ENCODE measurements at regions not wholly inside any gene's neighbourhood (a gene's known extent, or its start where the extent isn't known, plus 50 kb on each side); places are given as distances from the start of the nearest gene placed in this dataset.

DNA sequence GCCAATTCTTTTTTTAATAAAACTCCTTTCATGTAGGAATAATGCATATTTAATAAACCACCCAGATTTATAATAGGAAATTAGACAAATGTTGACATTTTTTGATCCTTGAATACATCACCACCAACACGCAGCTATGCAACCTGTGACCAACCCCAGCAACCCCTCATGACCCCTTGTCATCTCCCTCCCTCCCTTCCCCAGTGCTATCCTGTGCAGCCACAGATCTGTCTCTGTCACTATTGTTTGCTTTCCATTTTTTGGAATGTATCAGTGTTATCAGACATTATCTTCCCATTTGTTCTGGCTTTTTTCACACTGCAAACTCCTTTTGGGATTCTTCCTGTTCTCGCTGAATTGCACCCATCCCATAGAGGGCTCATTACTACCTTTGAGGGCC is 114.1 kb downstream of the VPREB1 start:
- no peak for DNase-seq (ENCODE audit: low read depth)
- TF ChIP-seq, protein P1, sequence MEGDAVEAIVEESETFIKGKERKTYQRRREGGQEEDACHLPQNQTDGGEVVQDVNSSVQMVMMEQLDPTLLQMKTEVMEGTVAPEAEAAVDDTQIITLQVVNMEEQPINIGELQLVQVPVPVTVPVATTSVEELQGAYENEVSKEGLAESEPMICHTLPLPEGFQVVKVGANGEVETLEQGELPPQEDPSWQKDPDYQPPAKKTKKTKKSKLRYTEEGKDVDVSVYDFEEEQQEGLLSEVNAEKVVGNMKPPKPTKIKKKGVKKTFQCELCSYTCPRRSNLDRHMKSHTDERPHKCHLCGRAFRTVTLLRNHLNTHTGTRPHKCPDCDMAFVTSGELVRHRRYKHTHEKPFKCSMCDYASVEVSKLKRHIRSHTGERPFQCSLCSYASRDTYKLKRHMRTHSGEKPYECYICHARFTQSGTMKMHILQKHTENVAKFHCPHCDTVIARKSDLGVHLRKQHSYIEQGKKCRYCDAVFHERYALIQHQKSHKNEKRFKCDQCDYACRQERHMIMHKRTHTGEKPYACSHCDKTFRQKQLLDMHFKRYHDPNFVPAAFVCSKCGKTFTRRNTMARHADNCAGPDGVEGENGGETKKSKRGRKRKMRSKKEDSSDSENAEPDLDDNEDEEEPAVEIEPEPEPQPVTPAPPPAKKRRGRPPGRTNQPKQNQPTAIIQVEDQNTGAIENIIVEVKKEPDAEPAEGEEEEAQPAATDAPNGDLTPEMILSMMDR (IDR thresholded peaks at IDR 0.05; ENCODE audit: insufficient read depth, low read depth, low read length, missing control alignments): no peak
- no peak overlapping the region for H3K4me3 ChIP-seq (ENCODE audit: low read depth, low read length)

DNA sequence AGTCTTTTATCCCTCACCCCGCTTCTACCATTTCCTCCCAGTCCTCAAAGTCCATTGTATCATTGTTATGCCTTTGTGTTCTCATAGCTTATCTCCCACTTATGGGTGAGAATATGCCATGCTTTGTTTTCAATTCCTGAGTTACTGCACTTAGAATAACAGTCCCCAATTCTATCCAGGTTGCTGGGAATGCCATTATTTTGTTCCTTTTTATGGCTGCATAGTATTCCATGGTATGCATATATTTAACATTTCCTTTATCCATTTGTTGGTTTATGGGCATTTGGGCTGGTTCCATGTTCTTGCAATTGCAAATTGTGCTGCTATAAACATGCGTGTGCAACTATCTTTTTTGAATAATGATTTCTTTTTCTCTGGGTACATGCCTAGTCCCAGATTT is 114.9 kb downstream of the VPREB1 start:
- no peak overlapping the region for H3K4me3 ChIP-seq (ENCODE audit: low read depth, low read length)
- TF ChIP-seq, protein P1 (IDR thresholded peaks at IDR 0.05; ENCODE audit: insufficient read depth, low read depth, low read length, missing control alignments): no peak
- DNase-seq (ENCODE audit: low read depth): no peak

DNA sequence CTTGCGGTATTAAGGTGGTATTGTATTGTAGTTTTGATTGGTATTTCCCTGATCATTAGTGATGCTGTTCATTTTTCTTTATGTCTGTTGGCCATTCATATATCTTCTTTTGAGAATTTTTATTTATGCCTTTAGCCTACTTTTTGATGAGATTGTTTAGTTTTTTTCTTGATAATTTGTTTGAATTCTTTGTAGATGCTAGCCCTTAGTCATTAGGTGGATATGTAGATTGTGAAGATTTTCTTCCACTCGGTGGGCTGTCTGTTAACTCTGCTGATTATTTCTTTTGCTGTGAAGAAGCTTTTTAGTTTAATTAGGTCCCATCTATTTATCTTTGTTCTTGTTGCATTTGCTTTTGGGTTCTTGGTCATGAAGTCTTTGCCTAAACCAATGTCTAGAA is 115.4 kb downstream of the VPREB1 start:
- TF ChIP-seq, protein P1 (IDR thresholded peaks at IDR 0.05; ENCODE audit: insufficient read depth, low read depth, low read length, missing control alignments): no peak
- H3K4me3 ChIP-seq (ENCODE audit: low read depth, low read length): no peak overlapping the region
- no peak for DNase-seq (ENCODE audit: low read depth)

DNA sequence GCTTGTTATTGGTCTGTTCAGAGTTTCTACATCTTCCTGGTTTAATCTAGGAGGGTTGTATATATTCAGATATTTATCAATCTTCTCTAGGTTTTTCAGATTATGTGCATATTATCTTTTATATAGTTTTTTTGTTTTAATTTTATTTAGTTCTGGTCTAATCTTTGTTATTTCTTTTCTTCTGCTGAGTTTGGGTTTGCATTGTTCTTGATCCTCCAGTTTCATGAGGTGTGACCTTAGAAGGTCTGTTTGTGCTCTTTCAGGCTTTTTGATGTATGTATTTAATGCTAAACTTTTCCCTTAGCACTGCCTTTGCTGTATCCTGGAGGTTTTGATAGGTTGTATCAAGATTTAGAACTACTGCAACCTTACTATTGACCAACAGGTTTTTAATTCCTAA is 117.7 kb downstream of the VPREB1 start:
- TF ChIP-seq, protein P1 (IDR thresholded peaks at IDR 0.05; ENCODE audit: insufficient read depth, low read depth, low read length, missing control alignments): no peak
- DNase-seq (ENCODE audit: low read depth): no peak
- H3K4me3 ChIP-seq (ENCODE audit: low read depth, low read length): no peak overlapping the region

DNA sequence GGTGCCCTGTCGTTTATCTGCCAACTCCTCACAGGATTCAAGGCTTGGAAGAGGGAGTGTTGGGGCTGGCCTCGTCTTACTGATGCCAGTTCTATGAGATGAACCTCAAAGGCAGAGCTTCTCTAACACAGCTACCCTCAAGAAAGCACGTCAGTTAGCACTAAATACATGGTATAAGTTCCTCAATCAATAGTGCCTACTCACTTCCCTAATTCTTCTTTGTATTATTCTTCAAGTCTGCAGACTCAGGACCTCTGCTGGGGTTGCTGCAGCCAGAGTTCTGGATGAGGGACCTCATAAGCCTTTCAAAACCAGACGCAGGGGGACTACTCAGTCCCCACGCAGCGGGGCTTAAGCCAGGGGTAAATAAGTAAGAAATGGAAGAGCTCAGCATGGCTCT is 118.3 kb downstream of the VPREB1 start:
- TF ChIP-seq, protein P1 (IDR thresholded peaks at IDR 0.05; ENCODE audit: insufficient read depth, low read depth, low read length, missing control alignments): no peak
- H3K4me3 ChIP-seq (ENCODE audit: low read depth, low read length): no peak overlapping the region
- DNase-seq (ENCODE audit: low read depth): no peak

DNA sequence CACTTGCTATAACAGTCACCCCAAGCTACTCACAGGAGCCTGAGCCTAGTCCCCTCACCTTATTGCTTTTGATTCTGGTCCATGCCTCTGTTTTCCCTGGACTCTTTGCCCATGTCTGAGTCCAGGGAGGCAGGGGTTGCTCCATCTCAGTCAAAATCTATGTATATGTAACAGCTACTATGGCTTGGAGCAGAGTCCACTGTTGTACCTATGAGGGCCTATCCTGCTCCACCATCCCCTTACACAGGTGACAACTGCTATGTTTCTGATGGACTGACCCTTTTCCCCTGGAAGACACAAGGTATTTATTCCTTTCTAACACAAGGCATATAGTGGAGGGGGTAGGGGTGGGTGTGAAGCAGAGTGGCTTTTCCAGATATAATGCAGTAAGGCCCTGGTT is 119.6 kb downstream of the VPREB1 start:
- DNase-seq (ENCODE audit: low read depth): no peak
- H3K4me3 ChIP-seq (ENCODE audit: low read depth, low read length): no peak overlapping the region
- TF ChIP-seq, protein P1 (IDR thresholded peaks at IDR 0.05; ENCODE audit: insufficient read depth, low read depth, low read length, missing control alignments): no peak

DNA sequence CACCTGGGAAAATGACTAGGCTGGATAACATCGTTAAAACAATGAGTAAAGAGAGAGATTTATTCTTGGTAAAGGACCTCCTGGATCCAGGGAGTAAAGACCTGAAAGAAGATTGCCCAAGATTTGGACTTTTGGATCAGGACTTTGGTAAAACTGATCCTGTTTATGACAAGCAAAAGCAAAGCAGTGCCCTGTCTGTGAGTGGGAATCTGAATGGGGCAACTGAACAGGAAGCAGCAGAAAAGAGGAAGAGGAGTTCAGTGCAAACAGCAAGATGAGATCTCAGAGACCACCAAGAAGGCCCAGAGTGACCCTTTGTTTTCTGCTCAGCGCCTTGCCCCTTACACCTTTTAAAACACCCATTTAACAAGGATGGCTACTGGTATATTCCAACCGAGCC is 122.0 kb downstream of the VPREB1 start:
- H3K4me3 ChIP-seq (ENCODE audit: low read depth, low read length): no peak overlapping the region
- TF ChIP-seq, protein P1 (IDR thresholded peaks at IDR 0.05; ENCODE audit: insufficient read depth, low read depth, low read length, missing control alignments): no peak
- DNase-seq (ENCODE audit: low read depth): no peak
